ENCODE measurements at regions not wholly inside any gene's neighbourhood (a gene's known extent, or its start where the extent isn't known, plus 50 kb on each side); places are given as distances from the start of the nearest gene placed in this dataset.
"Not testable (repeated sequence)": the region's sequence is repeated elsewhere in the genome, so short reads cannot be mapped to it uniquely, and the experiment has no call there.

GRCh38 chr4:38297061-38297460, 336.9 kb downstream of the PTTG2 start:
- H3K27me3 ChIP-seq (ENCODE audit: insufficient read depth, low read depth, severe bottlenecking): no peaks in the 10 kb centered on the region
- H3K36me3 ChIP-seq: no peaks in the 10 kb centered on the region
- no peak overlapping the region for H3K27ac ChIP-seq
- peaks cover 18% of the 10 kb centered on the region for H3K9me3 ChIP-seq (ENCODE audit: severe bottlenecking)
- TF ChIP-seq CTCF (IDR thresholded peaks at IDR 0.05; ENCODE audit: low read depth, low read length): no peak
- no peak overlapping the region for H3K4me3 ChIP-seq (ENCODE audit: low read depth, low read length)
- DNase-seq: no peak

- H3K36me3 ChIP-seq: no peaks in the 10 kb centered on the region
- no peaks in the 10 kb centered on the region for H3K27me3 ChIP-seq (ENCODE audit: insufficient read depth, low read depth, severe bottlenecking)
- no peak for DNase-seq
- TF ChIP-seq CTCF (IDR thresholded peaks at IDR 0.05; ENCODE audit: low read depth, low read length): no peak
- H3K4me3 ChIP-seq (ENCODE audit: low read depth, low read length): no peak overlapping the region
- H3K27ac ChIP-seq: no peak overlapping the region
- peaks cover 19% of the 10 kb centered on the region for H3K9me3 ChIP-seq (ENCODE audit: severe bottlenecking)
Measured at GRCh38 chr4:38298868-38299713, 338.9 kb downstream of the PTTG2 start.

- H3K27ac ChIP-seq: no peak overlapping the region
- peaks cover 19% of the 10 kb centered on the region for H3K9me3 ChIP-seq (ENCODE audit: severe bottlenecking)
- no peak for DNase-seq
- no peaks in the 10 kb centered on the region for H3K36me3 ChIP-seq
- no peak overlapping the region for H3K4me3 ChIP-seq (ENCODE audit: low read depth, low read length)
- H3K27me3 ChIP-seq (ENCODE audit: insufficient read depth, low read depth, severe bottlenecking): no peaks in the 10 kb centered on the region
- no peak for TF ChIP-seq CTCF (IDR thresholded peaks at IDR 0.05; ENCODE audit: low read depth, low read length)
Measured at GRCh38 chr4:38302910-38303309, 342.7 kb downstream of the PTTG2 start.

- H3K4me3 ChIP-seq (ENCODE audit: low read depth, low read length); H3K27me3 ChIP-seq (ENCODE audit: insufficient read depth, low read depth, severe bottlenecking); H3K9me3 ChIP-seq (ENCODE audit: severe bottlenecking); H3K36me3 ChIP-seq; H3K27ac ChIP-seq; DNase-seq: not testable (repeated sequence)
Measured at GRCh38 chr4:38304460-38304859, 344.3 kb downstream of the PTTG2 start.

- Histone ChIP-seq H3K9me3 (ENCODE audit: severe bottlenecking) (peaks cover 6% of the 10 kb centered on the region), H3K27ac (no peak overlapping the region), H3K36me3 (no peaks in the 10 kb centered on the region), H3K4me3 (ENCODE audit: low read depth, low read length) (no peak overlapping the region), H3K27me3 (ENCODE audit: insufficient read depth, low read depth, severe bottlenecking) (no peaks in the 10 kb centered on the region)
- TF ChIP-seq CTCF (IDR thresholded peaks at IDR 0.05; ENCODE audit: low read depth, low read length): no peak
- DNase-seq: no peak
Measured at GRCh38 chr4:38306482-38307071, 346.4 kb downstream of the PTTG2 start.

GRCh38 chr4:38308728-38309311, 348.6 kb downstream of the PTTG2 start:
- no peak for TF ChIP-seq CTCF (IDR thresholded peaks at IDR 0.05; ENCODE audit: low read depth, low read length)
- no peak overlapping the region for H3K4me3 ChIP-seq (ENCODE audit: low read depth, low read length)
- H3K9me3 ChIP-seq (ENCODE audit: severe bottlenecking): no peaks in the 10 kb centered on the region
- H3K36me3 ChIP-seq: no peaks in the 10 kb centered on the region
- H3K27me3 ChIP-seq (ENCODE audit: insufficient read depth, low read depth, severe bottlenecking): no peaks in the 10 kb centered on the region
- DNase-seq: no peak
- no peak overlapping the region for H3K27ac ChIP-seq

Data from WERI-Rb-1 (cell line).